C4-2B (cell line): ENCODE measurements at regions not wholly inside any gene's neighbourhood (a gene's known extent, or its start where the extent isn't known, plus 50 kb on each side); places are given as distances from the start of the nearest gene placed in this dataset.

Experiments used
- H3K27ac ChIP-seq: fragments of 450-650 bp; 2 replicates; pipeline ENCODE4 v1.5.1; 2017
- CTCF ChIP-seq: fragments of 450-650 bp; conservative IDR thresholded peaks from 2 replicates; pipeline ENCODE4 v1.5.1; 2017; ENCODE audit warnings: mild to moderate bottlenecking
- ZFX ChIP-seq: fragments of 450-650 bp; IDR thresholded peaks from 2 replicates; pipeline ENCODE4 v1.6.1; 2017

- no peak for TF ChIP-seq CTCF
- no peak for TF ChIP-seq ZFX
These were observed 141.9 kb downstream of the FCRL5 start for GRCh38 chr1:157410457-157410856.

GRCh38 chr1:157409927-157410326 is 142.4 kb downstream of the FCRL5 start:
- no peak overlapping the region for H3K27ac ChIP-seq
- TF ChIP-seq ZFX (no peak), CTCF (no peak)

More at GRCh38 chr1:157410457-157410856, 141.9 kb downstream of the FCRL5 start:
- H3K27ac ChIP-seq = no peak overlapping the region

- TF ChIP-seq ZFX (no peak), CTCF (no peak)
- H3K27ac ChIP-seq = no peak overlapping the region
These were observed 144.3 kb downstream of the FCRL5 start for GRCh38 chr1:157407917-157408525.

- TF ChIP-seq CTCF (no peak), ZFX (no peak)
- H3K27ac ChIP-seq = no peak overlapping the region
These were observed 144.9 kb downstream of the FCRL5 start for GRCh38 chr1:157407367-157407766.

GRCh38 chr1:157405662-157406061 is 146.7 kb downstream of the FCRL5 start:
- no peak for TF ChIP-seq ZFX
- TF ChIP-seq CTCF = no peak

GRCh38 chr1:157404614-157405013 is 147.7 kb downstream of the FCRL5 start:
- no peak overlapping the region for H3K27ac ChIP-seq
- no peak for TF ChIP-seq ZFX
- TF ChIP-seq CTCF = no peak

More at GRCh38 chr1:157405662-157406061, 146.7 kb downstream of the FCRL5 start:
- H3K27ac ChIP-seq = no peak overlapping the region

- H3K27ac ChIP-seq = no peak overlapping the region
- TF ChIP-seq ZFX = no peak
- TF ChIP-seq CTCF = no peak
These were observed 148.2 kb downstream of the FCRL5 start for GRCh38 chr1:157404063-157404501.
